ENCODE measurements at regions not wholly inside any gene's neighbourhood (a gene's known extent, or its start where the extent isn't known, plus 50 kb on each side); places are given as distances from the start of the nearest gene placed in this dataset.

GRCh38 chr7:116361767-116362166, 137.8 kb upstream of the CAV2 start:
- H3K36me3 ChIP-seq (ENCODE audit: control insufficient read depth in 2 of 2, insufficient read depth in 1 of 2, low read length in 2 of 2) = no peaks in the 10 kb centered on the region
- peaks cover 5% of the 10 kb centered on the region; the same call in 1 of the 2 replicates for H3K4me1 ChIP-seq (ENCODE audit: control insufficient read depth, insufficient read depth, low read length)
- H3K4me3 ChIP-seq (ENCODE audit: low read depth, low read length) = no peak overlapping the region
- ChIA-PET CTCF (interaction anchor here (0.6 kb wide), 1 partner anchor 109 kb away, joined by 3 read pairs; no protein-coding TSS in a partner anchor), POLR2A (no interaction called here)
- H3K9me3 ChIP-seq (ENCODE audit: control insufficient read depth, insufficient read depth, low read depth, low read length) = no peaks in the 10 kb centered on the region
- no peak overlapping the region for H3K27ac ChIP-seq (ENCODE audit: extremely low read depth, low read depth, low read length)
- TF ChIP-seq RBAK (tag by site-specific recombination; IDR thresholded peaks at IDR 0.05) = no peak
- no peak for TF ChIP-seq ZNF324 (tag by site-specific recombination; IDR thresholded peaks at IDR 0.05)
- no peak for TF ChIP-seq PATZ1 (tag by site-specific recombination; IDR thresholded peaks at IDR 0.05)
- TF ChIP-seq ZNF114 (tag by site-specific recombination; IDR thresholded peaks at IDR 0.05) = no peak
- no peak for TF ChIP-seq ZNF214 (tag by site-specific recombination; IDR thresholded peaks at IDR 0.05; ENCODE audit: borderline replicate concordance)
- no peak for TF ChIP-seq PBX3 (CRISPR knock-in tag; IDR thresholded peaks at IDR 0.05)
- TF ChIP-seq ZBTB48 (tag by site-specific recombination; IDR thresholded peaks at IDR 0.05) = no peak
- TF ChIP-seq KLF16 (tag by site-specific recombination; IDR thresholded peaks at IDR 0.05) = no peak
- no peak for TF ChIP-seq ZBTB1 (tag by site-specific recombination; IDR thresholded peaks at IDR 0.05)
- no peak for TF ChIP-seq ZNF274 (IDR thresholded peaks at IDR 0.05; ENCODE audit: low read length)
- no peak for TF ChIP-seq ZNF274 (tag by site-specific recombination; IDR thresholded peaks at IDR 0.05; ENCODE audit: borderline replicate concordance)
- no peak for TF ChIP-seq ZNF292 (tag by site-specific recombination; IDR thresholded peaks at IDR 0.05; ENCODE audit: borderline replicate concordance, low read depth)
- no peak for TF ChIP-seq SP7 (tag by site-specific recombination; IDR thresholded peaks at IDR 0.05)
- TF ChIP-seq ZNF398 (tag by site-specific recombination; IDR thresholded peaks at IDR 0.05) = no peak
- no peak for TF ChIP-seq ZNF768 (tag by site-specific recombination; IDR thresholded peaks at IDR 0.05)
- TF ChIP-seq ZNF629 (tag by site-specific recombination; IDR thresholded peaks at IDR 0.05) = no peak
- no peak for TF ChIP-seq ZNF501 (tag by site-specific recombination; IDR thresholded peaks at IDR 0.05)
- TF ChIP-seq ZNF138 (tag by site-specific recombination; IDR thresholded peaks at IDR 0.05; ENCODE audit: borderline replicate concordance) = no peak

GRCh38 chr7:116363637-116364432, 135.7 kb upstream of the CAV2 start:
- POLR2A ChIA-PET = no interaction called here

More at GRCh38 chr7:116363637-116364432, 135.7 kb upstream of the CAV2 start:
- H3K9me3 ChIP-seq (ENCODE audit: control insufficient read depth, insufficient read depth, low read depth, low read length) = no peaks in the 10 kb centered on the region
- TF ChIP-seq SETDB1 (IDR thresholded peaks at IDR 0.05; ENCODE audit: insufficient read length, low read length) (no peak), ZNF280C (tag by site-specific recombination; IDR thresholded peaks at IDR 0.05) (no peak)
- no peak overlapping the region for H3K4me3 ChIP-seq (ENCODE audit: low read depth, low read length)
- H3K4me1 ChIP-seq (ENCODE audit: control insufficient read depth, insufficient read depth, low read length) = no peaks in the 10 kb centered on the region
- CTCF ChIA-PET = interaction anchor here (1.2 kb wide), 1 partner anchor 74 kb away, joined by 3 read pairs; no protein-coding TSS in a partner anchor
- H3K27ac ChIP-seq (ENCODE audit: extremely low read depth, low read depth, low read length) = no peak overlapping the region
- H3K36me3 ChIP-seq (ENCODE audit: control insufficient read depth in 2 of 2, insufficient read depth in 1 of 2, low read length in 2 of 2) = no peaks in the 10 kb centered on the region
